Immature natural killer cell (primary cell): ENCODE measurements at regions not wholly inside any gene's neighbourhood (a gene's known extent, or its start where the extent isn't known, plus 50 kb on each side); places are given as distances from the start of the nearest gene placed in this dataset.

Experiments used
- DNase-seq, 3 donors: peaks; one replicate each; pipeline ENCODE4 v3.0.0; 2022; ENCODE audit warnings: mixed read lengths in 1 of 3
- H3K27ac Mint-ChIP-seq, 6 donors: one replicate each; pipeline ENCODE4 v1.8.0; 2020; ENCODE audit warnings: mixed read lengths in 6 of 6, mild to moderate bottlenecking in 5 of 6, inconsistent platforms in 4 of 6, moderate library complexity in 3 of 6
- H3K27me3 Mint-ChIP-seq, 3 donors: one replicate each; pipeline ENCODE4 v1.8.0; 2020 to 2021; ENCODE audit warnings: low read depth in 3 of 3, mild to moderate bottlenecking in 3 of 3, mixed read lengths in 3 of 3, moderate library complexity in 3 of 3, inconsistent platforms in 1 of 3
- H3K36me3 Mint-ChIP-seq, 3 donors: one replicate each; pipeline ENCODE4 v1.8.0; 2020; ENCODE audit warnings: mixed read lengths in 3 of 3, inconsistent platforms in 2 of 3, mild to moderate bottlenecking in 2 of 3
- H3K4me1 Mint-ChIP-seq, 2 donors: one replicate each; pipeline ENCODE4 v1.8.0; 2020; ENCODE audit warnings: inconsistent platforms in 2 of 2, mild to moderate bottlenecking in 2 of 2, mixed read lengths in 2 of 2, moderate library complexity in 1 of 2
- H3K4me3 Mint-ChIP-seq, 5 donors: one replicate each; pipeline ENCODE4 v1.8.0; 2020; ENCODE audit warnings: mild to moderate bottlenecking in 5 of 5, mixed read lengths in 5 of 5, inconsistent platforms in 3 of 5, moderate library complexity in 3 of 5
- H3K9me3 Mint-ChIP-seq, 6 donors: one replicate each; pipeline ENCODE4 v1.8.0; 2020; ENCODE audit warnings: mild to moderate bottlenecking in 6 of 6, mixed read lengths in 6 of 6, inconsistent platforms in 4 of 6, moderate library complexity in 3 of 6

- H3K4me1 Mint-ChIP-seq, result no peaks in the 10 kb centered on the region
- H3K9me3 Mint-ChIP-seq, result peaks cover 0 to 7% (median 3%) of the 10 kb centered on the region in 6 donors
- DNase-seq, result no peak
- peaks cover 0 to under 1% (median 0%) of the 10 kb centered on the region in 3 donors for H3K36me3 Mint-ChIP-seq
- no peak overlapping the region for H3K4me3 Mint-ChIP-seq
- H3K27me3 Mint-ChIP-seq, result no peaks in the 10 kb centered on the region
- no peak overlapping the region for H3K27ac Mint-ChIP-seq
These were observed 183.2 kb upstream of the STAC start for GRCh38 chr3:36197151-36197550.

GRCh38 chr3:36201546-36201945, 178.8 kb upstream of the STAC start:
- H3K4me1 Mint-ChIP-seq, result no peaks in the 10 kb centered on the region
- no peaks in the 10 kb centered on the region for H3K27me3 Mint-ChIP-seq
- peaks cover 0 to 9% (median 3%) of the 10 kb centered on the region in 6 donors for H3K9me3 Mint-ChIP-seq
- no peaks in the 10 kb centered on the region for H3K36me3 Mint-ChIP-seq
- H3K4me3 Mint-ChIP-seq, result no peak overlapping the region
- H3K27ac Mint-ChIP-seq, result no peak overlapping the region
- DNase-seq, result no peak

- H3K36me3 Mint-ChIP-seq, result no peaks in the 10 kb centered on the region
- H3K4me1 Mint-ChIP-seq, result no peaks in the 10 kb centered on the region
- H3K9me3 Mint-ChIP-seq, result peaks cover 0 to 6% (median 4%) of the 10 kb centered on the region in 6 donors
- no peak for DNase-seq
- H3K27me3 Mint-ChIP-seq, result no peaks in the 10 kb centered on the region
- no peak overlapping the region for H3K27ac Mint-ChIP-seq
- no peak overlapping the region for H3K4me3 Mint-ChIP-seq
These were observed 173.2 kb upstream of the STAC start for GRCh38 chr3:36206956-36207580.

- Mint-ChIP-seq H3K4me3 (no peak overlapping the region), H3K27me3 (no peaks in the 10 kb centered on the region), H3K27ac (no peak overlapping the region), H3K4me1 (no peaks in the 10 kb centered on the region), H3K36me3 (no peaks in the 10 kb centered on the region), H3K9me3 (peaks cover 0 to 6% (median 1%) of the 10 kb centered on the region in 6 donors)
- DNase-seq, result no peak
These were observed 169.3 kb upstream of the STAC start for GRCh38 chr3:36210840-36211651.

- Mint-ChIP-seq H3K4me3 (no peak overlapping the region), H3K9me3 (peaks cover 0 to 6% (median under 1%) of the 10 kb centered on the region in 6 donors), H3K27ac (no peak overlapping the region), H3K4me1 (no peaks in the 10 kb centered on the region), H3K36me3 (no peaks in the 10 kb centered on the region), H3K27me3 (no peaks in the 10 kb centered on the region)
- no peak for DNase-seq
These were observed 168.7 kb upstream of the STAC start for GRCh38 chr3:36211652-36211999.

GRCh38 chr3:36212251-36212650, 168.1 kb upstream of the STAC start:
- Mint-ChIP-seq H3K27me3 (no peaks in the 10 kb centered on the region), H3K4me1 (no peaks in the 10 kb centered on the region), H3K27ac (no peak overlapping the region), H3K4me3 (no peak overlapping the region), H3K9me3 (peaks cover 0 to 6% (median under 1%) of the 10 kb centered on the region in 6 donors), H3K36me3 (no peaks in the 10 kb centered on the region)
- DNase-seq, result no peak

GRCh38 chr3:36214460-36214859, 165.8 kb upstream of the STAC start:
- no peaks in the 10 kb centered on the region for H3K4me1 Mint-ChIP-seq
- H3K4me3 Mint-ChIP-seq, result no peak overlapping the region
- no peak for DNase-seq
- H3K9me3 Mint-ChIP-seq, result peaks cover 0 to 10% (median under 1%) of the 10 kb centered on the region in 6 donors
- no peak overlapping the region for H3K27ac Mint-ChIP-seq
- no peaks in the 10 kb centered on the region for H3K27me3 Mint-ChIP-seq
- no peaks in the 10 kb centered on the region for H3K36me3 Mint-ChIP-seq

- no peak for DNase-seq
- Mint-ChIP-seq H3K9me3 (peaks cover 0 to 9% (median 0%) of the 10 kb centered on the region in 6 donors), H3K4me3 (no peak overlapping the region), H3K4me1 (no peaks in the 10 kb centered on the region), H3K27ac (no peak overlapping the region), H3K36me3 (no peaks in the 10 kb centered on the region), H3K27me3 (no peaks in the 10 kb centered on the region)
These were observed 165.1 kb upstream of the STAC start for GRCh38 chr3:36215241-36215640.

GRCh38 chr3:36219398-36219797, 160.9 kb upstream of the STAC start:
- Mint-ChIP-seq H3K4me1 (no peaks in the 10 kb centered on the region), H3K27me3 (peaks cover 0 to 2% (median 0%) of the 10 kb centered on the region in 3 donors)

GRCh38 chr3:36220173-36220572, 160.1 kb upstream of the STAC start:
- Mint-ChIP-seq H3K36me3 (no peaks in the 10 kb centered on the region), H3K9me3 (peaks cover 0 to 15% (median 6%) of the 10 kb centered on the region in 6 donors), H3K27ac (no peak overlapping the region), H3K4me3 (no peak overlapping the region), H3K4me1 (no peaks in the 10 kb centered on the region), H3K27me3 (peaks cover 0 to 2% (median 0%) of the 10 kb centered on the region in 3 donors)
- DNase-seq, result no peak

More at GRCh38 chr3:36219398-36219797, 160.9 kb upstream of the STAC start:
- no peak for DNase-seq
- H3K36me3 Mint-ChIP-seq, result no peaks in the 10 kb centered on the region
- peaks cover 0 to 13% (median 2%) of the 10 kb centered on the region in 6 donors for H3K9me3 Mint-ChIP-seq
- H3K27ac Mint-ChIP-seq, result no peak overlapping the region
- H3K4me3 Mint-ChIP-seq, result no peak overlapping the region

GRCh38 chr3:36221975-36222374, 158.3 kb upstream of the STAC start:
- Mint-ChIP-seq H3K27ac (no peak overlapping the region), H3K27me3 (peaks cover 0 to 2% (median 0%) of the 10 kb centered on the region in 3 donors), H3K4me3 (no peak overlapping the region), H3K9me3 (peaks cover 0 to 21% (median 8%) of the 10 kb centered on the region in 6 donors), H3K36me3 (no peaks in the 10 kb centered on the region), H3K4me1 (no peaks in the 10 kb centered on the region)
- no peak for DNase-seq

GRCh38 chr3:36227980-36228379, 152.3 kb upstream of the STAC start:
- Mint-ChIP-seq H3K36me3 (no peaks in the 10 kb centered on the region), H3K9me3 (peaks cover 2 to 35% (median 9%) of the 10 kb centered on the region in 6 donors), H3K27ac (no peak overlapping the region), H3K27me3 (no peaks in the 10 kb centered on the region), H3K4me3 (no peak overlapping the region), H3K4me1 (no peaks in the 10 kb centered on the region)
- no peak for DNase-seq

- no peaks in the 10 kb centered on the region for H3K4me1 Mint-ChIP-seq
These were observed 150.8 kb upstream of the STAC start for GRCh38 chr3:36229496-36229895.

GRCh38 chr3:36232797-36233489, 147.4 kb upstream of the STAC start:
- Mint-ChIP-seq H3K9me3 (peaks cover 14 to 23% (median 16%) of the 10 kb centered on the region in 6 donors), H3K4me1 (no peaks in the 10 kb centered on the region), H3K27me3 (no peaks in the 10 kb centered on the region), H3K36me3 (no peaks in the 10 kb centered on the region), H3K27ac (no peak overlapping the region), H3K4me3 (no peak overlapping the region)
- DNase-seq, result no peak

More at GRCh38 chr3:36229496-36229895, 150.8 kb upstream of the STAC start:
- H3K9me3 Mint-ChIP-seq, result peaks cover 9 to 39% (median 9%) of the 10 kb centered on the region in 6 donors
- no peak for DNase-seq
- H3K27ac Mint-ChIP-seq, result no peak overlapping the region
- no peak overlapping the region for H3K4me3 Mint-ChIP-seq
- no peaks in the 10 kb centered on the region for H3K27me3 Mint-ChIP-seq
- no peaks in the 10 kb centered on the region for H3K36me3 Mint-ChIP-seq
